IPS-18a (cell line): ENCODE measurements at regions not wholly inside any gene's neighbourhood (a gene's known extent, or its start where the extent isn't known, plus 50 kb on each side); places are given as distances from the start of the nearest gene placed in this dataset.

ENCODE experiments used
- H3K27ac ChIP-seq: one replicate; pipeline ENCODE4 v1.5.1; 2013; ENCODE audit warnings: low read length
- H3K27me3 ChIP-seq: one replicate; pipeline ENCODE4 v1.6.1; 2013; ENCODE audit warnings: mild to moderate bottlenecking, low read length; ENCODE audit not compliant: control insufficient read depth, insufficient read depth
- H3K36me3 ChIP-seq: one replicate; pipeline ENCODE4 v1.6.1; 2013; ENCODE audit warnings: low read depth, low read length; ENCODE audit not compliant: control insufficient read depth
- H3K4me1 ChIP-seq: one replicate; pipeline ENCODE4 v1.6.1; 2013; ENCODE audit warnings: low read depth, low read length; ENCODE audit not compliant: control insufficient read depth
- H3K4me3 ChIP-seq: one replicate; pipeline ENCODE4 v1.5.1; 2013; ENCODE audit warnings: low read length
- H3K9ac ChIP-seq: one replicate; pipeline ENCODE4 v1.6.1; 2013; ENCODE audit warnings: mild to moderate bottlenecking, low read length, moderate library complexity
- H3K9me3 ChIP-seq: one replicate; pipeline ENCODE4 v1.6.1; 2013; ENCODE audit warnings: low read depth, low read length; ENCODE audit not compliant: control insufficient read depth

DNA sequence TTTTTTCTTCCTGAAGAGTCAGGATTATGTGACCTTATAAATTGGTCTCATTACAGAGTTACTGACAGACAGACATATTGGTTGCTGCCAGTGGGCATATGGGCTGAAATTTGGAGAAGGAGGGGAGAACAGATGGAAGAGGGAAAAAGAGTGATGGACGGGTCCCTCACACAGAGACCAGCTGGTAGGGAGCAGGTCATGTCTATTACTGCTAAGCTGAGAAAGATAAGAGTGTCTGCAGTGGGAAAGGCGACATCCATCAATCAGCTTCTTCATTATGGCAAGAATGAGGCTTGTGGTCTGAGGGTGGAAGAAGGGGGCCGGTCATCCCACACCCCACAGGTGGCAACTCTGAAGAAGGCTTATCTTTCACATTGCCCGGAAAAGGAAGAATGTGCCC, 353.8 kb upstream of the RSPO3 start:
- no peak overlapping the region for H3K9ac ChIP-seq
- H3K4me3 ChIP-seq, result no peak overlapping the region
- H3K4me1 ChIP-seq, result peaks cover 2% of the 10 kb centered on the region
- no peaks in the 10 kb centered on the region for H3K27me3 ChIP-seq
- no peaks in the 10 kb centered on the region for H3K36me3 ChIP-seq
- no peak overlapping the region for H3K27ac ChIP-seq
- H3K9me3 ChIP-seq, result no peaks in the 10 kb centered on the region

DNA sequence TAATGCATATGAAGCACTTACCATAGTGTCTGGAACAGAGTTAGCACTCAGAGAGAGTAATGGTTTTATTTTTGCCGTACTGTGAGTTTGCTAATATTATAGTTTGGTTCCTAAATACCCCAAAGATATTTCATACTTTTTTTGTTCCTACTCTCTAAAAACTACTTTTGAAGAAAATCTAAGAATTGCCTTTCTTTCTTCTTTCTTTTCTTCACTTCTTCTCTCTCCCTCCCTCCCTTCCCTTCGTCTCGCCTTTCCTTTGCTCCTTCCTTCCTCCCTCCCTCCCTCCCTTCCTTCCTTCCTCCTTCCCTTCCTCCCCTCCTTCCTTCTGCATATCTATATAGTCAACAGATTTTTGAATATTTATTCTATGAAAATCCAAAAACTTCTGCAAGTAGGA, 351.7 kb upstream of the RSPO3 start:
- H3K9ac ChIP-seq, result no peak overlapping the region
- H3K4me3 ChIP-seq, result no peak overlapping the region
- no peaks in the 10 kb centered on the region for H3K36me3 ChIP-seq
- H3K9me3 ChIP-seq, result no peaks in the 10 kb centered on the region
- H3K4me1 ChIP-seq, result peaks cover 2% of the 10 kb centered on the region
- H3K27ac ChIP-seq, result no peak overlapping the region
- H3K27me3 ChIP-seq, result no peaks in the 10 kb centered on the region

DNA sequence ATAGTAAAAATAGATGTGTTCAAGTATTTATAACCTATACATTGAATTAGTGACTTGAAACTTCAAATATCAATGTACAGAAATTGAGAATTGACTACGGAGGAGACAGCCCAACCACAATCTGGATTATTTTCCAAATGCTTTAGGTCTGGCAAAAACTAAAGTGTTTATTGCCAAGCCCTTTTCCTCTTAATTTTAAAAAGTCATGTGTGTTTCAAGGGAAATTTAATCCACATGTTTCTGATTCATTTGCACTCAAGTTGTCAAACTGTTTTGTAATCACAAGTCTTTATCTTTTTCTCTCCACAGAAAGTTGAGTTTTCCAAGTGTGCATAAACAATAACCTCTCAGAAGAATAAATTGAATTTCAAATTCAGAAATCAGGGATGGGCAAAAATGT, 350.8 kb upstream of the RSPO3 start:
- H3K27me3 ChIP-seq, result no peaks in the 10 kb centered on the region
- peaks cover 2% of the 10 kb centered on the region for H3K4me1 ChIP-seq
- no peaks in the 10 kb centered on the region for H3K9me3 ChIP-seq
- H3K4me3 ChIP-seq, result no peak overlapping the region
- no peak overlapping the region for H3K27ac ChIP-seq
- no peaks in the 10 kb centered on the region for H3K36me3 ChIP-seq
- no peak overlapping the region for H3K9ac ChIP-seq

DNA sequence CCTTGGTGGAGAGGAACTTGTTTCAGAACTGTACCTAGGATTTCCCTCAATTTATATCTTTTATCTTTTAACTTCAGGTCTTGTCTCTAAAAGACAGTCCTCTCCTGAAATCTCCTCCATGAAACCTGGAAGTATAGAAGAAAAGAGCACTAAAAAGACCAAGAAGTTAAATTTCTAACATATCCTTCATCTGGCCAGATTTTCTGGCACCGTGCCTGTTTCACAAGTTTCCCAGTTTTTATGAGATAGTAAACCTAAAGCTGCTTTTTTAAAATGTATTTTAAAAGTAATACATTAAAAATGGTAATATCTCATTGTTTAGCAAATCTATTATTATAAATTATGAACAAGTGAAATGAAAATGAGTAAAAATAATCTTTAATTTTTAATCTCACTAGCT, 348.3 kb upstream of the RSPO3 start:
- peaks cover 13% of the 10 kb centered on the region for H3K4me1 ChIP-seq
- no peak overlapping the region for H3K9ac ChIP-seq
- H3K36me3 ChIP-seq, result no peaks in the 10 kb centered on the region
- no peak overlapping the region for H3K4me3 ChIP-seq
- H3K27ac ChIP-seq, result no peak overlapping the region
- no peaks in the 10 kb centered on the region for H3K27me3 ChIP-seq
- no peaks in the 10 kb centered on the region for H3K9me3 ChIP-seq

DNA sequence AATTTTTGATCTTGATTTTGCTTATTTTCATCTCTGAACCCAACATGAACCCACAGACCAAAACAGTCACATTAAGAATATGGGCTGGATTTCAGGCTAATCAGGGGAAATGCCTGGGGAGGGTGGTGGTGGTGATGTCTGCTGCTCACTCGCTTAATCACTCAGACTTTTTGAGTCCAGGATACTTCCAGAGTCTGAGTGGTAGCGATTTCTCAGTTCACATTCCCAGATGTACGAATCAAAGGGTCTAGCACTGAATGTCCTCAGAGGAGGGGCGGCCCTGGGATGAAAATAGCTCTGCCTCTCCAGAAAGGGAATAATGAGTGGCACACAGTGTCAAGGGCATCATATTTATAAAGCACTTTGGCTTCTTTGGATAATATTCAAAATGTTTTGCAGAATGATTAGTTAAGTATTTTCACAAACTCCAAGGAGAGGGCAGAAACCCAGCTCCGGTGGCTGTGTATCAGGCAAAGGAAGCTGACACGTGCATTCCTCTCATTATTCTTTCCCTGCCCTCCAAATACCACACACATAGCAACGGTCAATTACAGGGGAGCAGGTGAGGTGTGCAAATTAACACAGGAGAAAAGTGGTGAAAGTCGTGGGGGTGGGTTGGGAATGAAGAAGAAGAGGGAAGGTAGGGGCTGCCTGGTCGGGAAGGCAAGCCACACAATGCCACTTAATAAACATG, 345.2 kb upstream of the RSPO3 start:
- Histone ChIP-seq H3K36me3 (no peaks in the 10 kb centered on the region), H3K9ac (no peak overlapping the region)

DNA sequence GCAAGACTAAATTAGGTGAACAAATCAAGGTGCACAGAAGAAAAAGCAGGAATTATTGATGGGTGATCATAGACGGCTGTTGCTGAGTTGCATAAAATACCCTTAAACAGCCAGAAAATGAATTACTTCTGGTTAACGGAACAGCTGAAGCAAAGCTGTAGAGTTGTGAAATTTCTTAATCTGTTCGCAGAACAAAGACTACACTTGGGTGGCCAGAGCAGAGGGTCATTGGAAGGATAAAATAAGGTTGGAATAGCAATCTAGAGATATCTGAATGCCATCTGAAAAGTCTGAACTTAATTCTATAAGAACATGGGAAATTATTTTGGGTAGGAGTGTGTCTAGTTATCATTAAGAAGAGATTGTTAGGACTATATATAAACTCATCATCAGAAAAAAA, 339.1 kb upstream of the RSPO3 start:
- Histone ChIP-seq H3K9ac (no peak overlapping the region), H3K4me1 (no peaks in the 10 kb centered on the region), H3K27me3 (no peaks in the 10 kb centered on the region), H3K27ac (no peak overlapping the region), H3K9me3 (no peaks in the 10 kb centered on the region), H3K36me3 (no peaks in the 10 kb centered on the region), H3K4me3 (no peak overlapping the region)

More for the DNA sequence above, 345.2 kb upstream of the RSPO3 start:
- H3K27ac ChIP-seq, result no peak overlapping the region
- H3K9me3 ChIP-seq, result no peaks in the 10 kb centered on the region
- H3K4me3 ChIP-seq, result no peak overlapping the region
- no peaks in the 10 kb centered on the region for H3K27me3 ChIP-seq
- H3K4me1 ChIP-seq, result peaks cover 13% of the 10 kb centered on the region

DNA sequence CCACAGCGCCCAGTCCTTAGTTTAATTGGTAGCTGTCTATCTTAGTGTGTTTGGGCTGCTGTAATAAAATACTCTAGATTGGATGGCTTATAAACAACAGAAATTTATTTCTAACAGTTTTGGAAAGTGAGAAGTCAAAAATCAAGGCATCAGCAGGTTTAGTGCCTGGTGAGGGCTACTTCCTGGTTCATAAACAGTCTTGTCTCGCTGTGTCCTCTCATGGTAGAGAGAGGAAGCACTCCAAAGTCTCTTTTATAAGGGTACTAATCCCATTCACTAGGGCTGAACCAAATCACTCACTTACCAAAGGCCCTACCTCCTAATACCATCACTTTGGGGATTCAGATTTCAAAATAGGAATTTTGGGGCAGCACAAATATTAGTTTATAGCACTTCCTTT, 336.9 kb upstream of the RSPO3 start:
- Histone ChIP-seq H3K9me3 (no peaks in the 10 kb centered on the region), H3K27ac (no peak overlapping the region), H3K36me3 (no peaks in the 10 kb centered on the region), H3K9ac (no peak overlapping the region), H3K4me3 (no peak overlapping the region), H3K27me3 (no peaks in the 10 kb centered on the region), H3K4me1 (no peaks in the 10 kb centered on the region)

DNA sequence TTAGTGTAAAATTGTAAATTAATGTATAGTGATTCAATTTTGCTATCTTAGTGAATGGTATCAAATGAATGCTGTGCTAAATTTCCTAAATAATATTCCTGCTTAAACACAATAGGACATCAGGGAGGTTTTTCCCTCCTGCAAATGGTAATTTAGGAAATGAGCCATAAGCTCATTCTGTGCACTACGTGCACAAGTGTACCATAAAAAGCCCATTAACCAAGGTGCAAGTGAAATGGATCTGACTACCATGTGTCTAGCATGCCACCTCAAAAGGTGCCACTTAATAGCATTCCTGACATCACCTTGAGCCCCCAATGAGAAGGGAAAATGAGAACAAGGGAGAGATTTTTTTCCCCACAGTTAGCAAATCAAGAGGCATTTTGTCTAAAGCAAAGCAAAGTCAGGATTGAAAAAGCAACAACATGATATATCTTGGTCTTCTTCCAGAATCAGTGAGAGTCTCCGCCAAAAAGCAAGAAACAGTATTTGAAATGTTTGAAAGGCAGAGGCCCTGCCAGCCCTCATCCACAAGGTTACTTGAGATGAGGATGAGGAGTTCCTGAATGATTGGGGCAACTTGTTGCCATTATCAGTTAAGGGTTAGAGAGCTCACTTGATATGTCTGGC, 334.2 kb upstream of the RSPO3 start:
- Histone ChIP-seq H3K4me3 (no peak overlapping the region), H3K9me3 (no peaks in the 10 kb centered on the region), H3K4me1 (no peaks in the 10 kb centered on the region), H3K36me3 (no peaks in the 10 kb centered on the region), H3K9ac (no peak overlapping the region), H3K27me3 (no peaks in the 10 kb centered on the region), H3K27ac (no peak overlapping the region)

DNA sequence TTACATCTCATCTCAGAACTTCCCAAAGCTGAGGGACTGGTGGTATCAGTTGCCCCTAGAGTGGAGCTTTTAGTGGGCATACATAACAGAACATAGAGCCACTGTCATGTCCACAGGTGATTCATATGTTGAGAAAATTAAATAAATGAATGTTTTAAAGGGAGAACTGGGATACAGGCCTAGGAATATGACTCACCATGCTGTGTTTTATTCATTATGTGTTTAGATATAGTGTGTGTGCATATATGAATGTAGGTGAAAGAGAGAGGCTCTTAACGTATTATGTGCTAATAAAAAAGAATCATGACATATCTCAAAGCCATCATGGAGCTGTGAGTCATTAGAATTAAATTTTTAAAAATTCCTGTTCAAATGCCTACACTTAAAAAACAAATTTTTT, 332.2 kb upstream of the RSPO3 start:
- Histone ChIP-seq H3K27ac (no peak overlapping the region), H3K4me1 (no peaks in the 10 kb centered on the region), H3K36me3 (no peaks in the 10 kb centered on the region), H3K9ac (no peak overlapping the region), H3K27me3 (no peaks in the 10 kb centered on the region), H3K4me3 (no peak overlapping the region), H3K9me3 (no peaks in the 10 kb centered on the region)

DNA sequence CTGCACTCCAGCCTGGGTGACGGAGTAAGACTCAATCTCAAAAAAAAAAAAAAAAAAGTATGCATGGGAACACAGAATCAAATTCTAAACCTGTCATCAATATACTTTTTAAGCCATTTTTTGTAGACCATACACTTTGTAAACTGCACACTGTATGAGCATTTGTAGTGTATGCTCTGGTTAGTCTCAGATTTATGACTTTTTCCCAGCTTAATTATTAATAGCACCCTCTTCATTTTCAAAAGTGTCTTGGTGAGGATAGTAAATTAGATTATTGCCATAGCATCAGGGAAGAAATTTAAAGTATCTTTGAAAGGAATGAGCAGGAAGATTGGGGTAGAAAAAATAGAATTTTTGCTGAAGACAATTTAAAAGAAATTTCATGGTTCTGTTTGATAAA, 330.8 kb upstream of the RSPO3 start:
- no peak overlapping the region for H3K9ac ChIP-seq
- no peak overlapping the region for H3K27ac ChIP-seq
- H3K9me3 ChIP-seq, result no peaks in the 10 kb centered on the region
- no peaks in the 10 kb centered on the region for H3K27me3 ChIP-seq
- no peaks in the 10 kb centered on the region for H3K4me1 ChIP-seq
- no peak overlapping the region for H3K4me3 ChIP-seq
- no peaks in the 10 kb centered on the region for H3K36me3 ChIP-seq

DNA sequence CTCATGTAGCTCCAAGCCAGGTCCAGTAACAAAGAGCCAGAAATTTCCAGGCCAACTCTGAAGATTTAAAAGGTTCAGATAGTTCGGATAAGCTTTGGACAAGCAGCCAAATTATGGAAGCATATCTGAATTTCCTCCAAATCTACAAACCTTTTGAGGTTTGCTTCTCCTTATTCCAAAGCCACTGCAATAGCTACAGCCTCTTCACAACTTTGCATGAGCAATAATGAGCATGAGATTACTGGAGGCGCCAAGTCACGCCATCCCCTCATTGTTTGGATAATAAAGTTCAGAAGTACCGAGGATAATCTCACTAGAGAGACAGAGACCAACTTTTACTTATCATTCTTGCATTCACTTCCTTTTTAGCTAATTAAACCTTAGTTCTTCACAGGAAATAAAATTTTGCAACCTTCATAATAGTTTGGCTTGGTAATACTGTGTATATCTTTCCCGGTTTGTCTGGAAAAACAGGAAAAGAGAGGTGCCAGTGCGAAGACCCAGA, 329.6 kb upstream of the RSPO3 start:
- Histone ChIP-seq H3K36me3 (no peaks in the 10 kb centered on the region), H3K27me3 (no peaks in the 10 kb centered on the region), H3K9ac (no peak overlapping the region), H3K9me3 (no peaks in the 10 kb centered on the region), H3K4me3 (no peak overlapping the region), H3K4me1 (no peaks in the 10 kb centered on the region), H3K27ac (no peak overlapping the region)
